ENCODE measurements at regions not wholly inside any gene's neighbourhood (a gene's known extent, or its start where the extent isn't known, plus 50 kb on each side); places are given as distances from the start of the nearest gene placed in this dataset.

GRCh38 chr5:43941806-43942205 is 338.8 kb downstream of the NNT start:
- no peak for FAIRE-seq
- no peak for DNase-seq (ENCODE audit: low spot score)

- FAIRE-seq: no peak
- DNase-seq (ENCODE audit: low spot score): no peak
Measured at GRCh38 chr5:43940562-43940961, 337.6 kb downstream of the NNT start.

GRCh38 chr5:43926923-43927322 is 323.9 kb downstream of the NNT start:
- no peak for DNase-seq (ENCODE audit: low spot score)
- no peak for FAIRE-seq

GRCh38 chr5:43920422-43920821 is 317.4 kb downstream of the NNT start:
- FAIRE-seq: no peak
- no peak for DNase-seq (ENCODE audit: low spot score)

GRCh38 chr5:43917925-43918324 is 314.9 kb downstream of the NNT start:
- no peak for FAIRE-seq

GRCh38 chr5:43903129-43903528 is 300.1 kb downstream of the NNT start:
- no peak for DNase-seq (ENCODE audit: low spot score)
- no peak for FAIRE-seq

More at GRCh38 chr5:43917925-43918324, 314.9 kb downstream of the NNT start:
- no peak for DNase-seq (ENCODE audit: low spot score)

- FAIRE-seq: no peak
- no peak for DNase-seq (ENCODE audit: low spot score)
Measured at GRCh38 chr5:43900974-43901373, 298.0 kb downstream of the NNT start.

- no peak for DNase-seq (ENCODE audit: low spot score)
- no peak for FAIRE-seq
Measured at GRCh38 chr5:43895876-43896275, 292.9 kb downstream of the NNT start.

GRCh38 chr5:43893951-43894684 is 291.1 kb downstream of the NNT start:
- no peak for FAIRE-seq
- DNase-seq (ENCODE audit: low spot score): no peak

GRCh38 chr5:43891112-43891511 is 288.1 kb downstream of the NNT start:
- DNase-seq (ENCODE audit: low spot score): no peak
- FAIRE-seq: no peak

- no peak for DNase-seq (ENCODE audit: low spot score)
- no peak for FAIRE-seq
Measured at GRCh38 chr5:43889233-43889632, 286.3 kb downstream of the NNT start.

GRCh38 chr5:43875741-43876140 is 272.8 kb downstream of the NNT start:
- DNase-seq (ENCODE audit: low spot score) (no peak), FAIRE-seq (no peak)

GRCh38 chr5:43874772-43875171 is 271.8 kb downstream of the NNT start:
- FAIRE-seq (no peak), DNase-seq (ENCODE audit: low spot score) (no peak)

GRCh38 chr5:43873791-43874190 is 270.8 kb downstream of the NNT start:
- FAIRE-seq: no peak

GRCh38 chr5:43859309-43859708 is 256.3 kb downstream of the NNT start:
- no peak for DNase-seq (ENCODE audit: low spot score)
- no peak for FAIRE-seq

More at GRCh38 chr5:43873791-43874190, 270.8 kb downstream of the NNT start:
- no peak for DNase-seq (ENCODE audit: low spot score)

- FAIRE-seq (no peak), DNase-seq (ENCODE audit: low spot score) (no peak)
Measured at GRCh38 chr5:43855452-43855851, 252.5 kb downstream of the NNT start.

GRCh38 chr5:43854697-43855292 is 251.8 kb downstream of the NNT start:
- DNase-seq (ENCODE audit: low spot score) (no peak), FAIRE-seq (no peak)

- FAIRE-seq (no peak), DNase-seq (ENCODE audit: low spot score) (no peak)
Measured at GRCh38 chr5:43852279-43852678, 249.3 kb downstream of the NNT start.

- no peak for DNase-seq (ENCODE audit: low spot score)
- FAIRE-seq: no peak
Measured at GRCh38 chr5:43851741-43852140, 248.8 kb downstream of the NNT start.

- no peak for FAIRE-seq
- no peak for DNase-seq (ENCODE audit: low spot score)
Measured at GRCh38 chr5:43840424-43841125, 237.6 kb downstream of the NNT start.

- DNase-seq (ENCODE audit: low spot score): no peak
- no peak for FAIRE-seq
Measured at GRCh38 chr5:43839218-43839617, 236.2 kb downstream of the NNT start.

- FAIRE-seq: no peak
Measured at GRCh38 chr5:43837996-43838395, 235.0 kb downstream of the NNT start.

GRCh38 chr5:43837091-43837490 is 234.1 kb downstream of the NNT start:
- no peak for FAIRE-seq

More at GRCh38 chr5:43837996-43838395, 235.0 kb downstream of the NNT start:
- DNase-seq (ENCODE audit: low spot score): no peak

More at GRCh38 chr5:43837091-43837490, 234.1 kb downstream of the NNT start:
- DNase-seq (ENCODE audit: low spot score): no peak
